ENCODE measurements at regions not wholly inside any gene's neighbourhood (a gene's known extent, or its start where the extent isn't known, plus 50 kb on each side); places are given as distances from the start of the nearest gene placed in this dataset.

DNA sequence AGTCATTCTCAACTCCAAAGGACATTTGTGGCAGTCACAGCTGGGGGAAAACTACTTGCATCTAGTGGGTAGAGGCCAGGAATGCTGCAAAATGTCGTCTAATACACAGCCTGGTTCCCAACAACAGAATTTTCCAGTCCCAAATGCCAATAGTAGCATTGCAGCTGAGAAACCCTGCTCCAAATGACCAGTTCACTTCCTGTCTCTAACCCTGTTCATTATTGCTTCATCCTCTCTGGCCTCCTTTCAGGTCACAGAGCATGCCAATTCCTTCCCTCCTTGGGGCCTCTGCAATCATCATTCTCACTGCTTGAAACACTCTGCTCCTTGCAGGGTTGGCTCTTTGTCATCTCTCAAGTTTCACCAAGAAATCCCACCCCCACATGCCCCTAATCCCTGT lies 139.1 kb downstream of the IRS1 start:
- TF ChIP-seq, protein P1, sequence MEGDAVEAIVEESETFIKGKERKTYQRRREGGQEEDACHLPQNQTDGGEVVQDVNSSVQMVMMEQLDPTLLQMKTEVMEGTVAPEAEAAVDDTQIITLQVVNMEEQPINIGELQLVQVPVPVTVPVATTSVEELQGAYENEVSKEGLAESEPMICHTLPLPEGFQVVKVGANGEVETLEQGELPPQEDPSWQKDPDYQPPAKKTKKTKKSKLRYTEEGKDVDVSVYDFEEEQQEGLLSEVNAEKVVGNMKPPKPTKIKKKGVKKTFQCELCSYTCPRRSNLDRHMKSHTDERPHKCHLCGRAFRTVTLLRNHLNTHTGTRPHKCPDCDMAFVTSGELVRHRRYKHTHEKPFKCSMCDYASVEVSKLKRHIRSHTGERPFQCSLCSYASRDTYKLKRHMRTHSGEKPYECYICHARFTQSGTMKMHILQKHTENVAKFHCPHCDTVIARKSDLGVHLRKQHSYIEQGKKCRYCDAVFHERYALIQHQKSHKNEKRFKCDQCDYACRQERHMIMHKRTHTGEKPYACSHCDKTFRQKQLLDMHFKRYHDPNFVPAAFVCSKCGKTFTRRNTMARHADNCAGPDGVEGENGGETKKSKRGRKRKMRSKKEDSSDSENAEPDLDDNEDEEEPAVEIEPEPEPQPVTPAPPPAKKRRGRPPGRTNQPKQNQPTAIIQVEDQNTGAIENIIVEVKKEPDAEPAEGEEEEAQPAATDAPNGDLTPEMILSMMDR (IDR thresholded peaks at IDR 0.05): no peak
- TF ChIP-seq POLR2A (IDR thresholded peaks at IDR 0.05): no peak

All from testis (tissue), 2 donors.